UCSD-AML1 (cell line): ENCODE measurements at regions not wholly inside any gene's neighbourhood (a gene's known extent, or its start where the extent isn't known, plus 50 kb on each side); places are given as distances from the start of the nearest gene placed in this dataset.
A peak's percentile ranks its signal among the peaks of the same experiment; 100 is the strongest.
"Not testable (repeated sequence)": the region's sequence is repeated elsewhere in the genome, so short reads cannot be mapped to it uniquely, and the experiment has no call there.

Source experiments
- DNase-seq: peaks from one replicate; lab custom pipeline; 2025; ENCODE audit not compliant: unreplicated experiment; lab: John Stamatoyannopoulos, UW

- no peak for DNase-seq
Observed at GRCh38 chr2:192983173-192983572, 788.4 kb upstream of the TMEFF2 start.

- DNase-seq: no peak
Observed at GRCh38 chr2:192978395-192978794, 783.7 kb upstream of the TMEFF2 start.

GRCh38 chr2:192971981-192972380 lies 777.2 kb upstream of the TMEFF2 start:
- DNase-seq: no peak

GRCh38 chr2:192969055-192969454 lies 774.3 kb upstream of the TMEFF2 start:
- no peak for DNase-seq

GRCh38 chr2:192960945-192961344 lies 766.2 kb upstream of the TMEFF2 start:
- no peak for DNase-seq

GRCh38 chr2:192958615-192959014 lies 763.9 kb upstream of the TMEFF2 start:
- not testable (repeated sequence) for DNase-seq

GRCh38 chr2:192957425-192957824 lies 762.7 kb upstream of the TMEFF2 start:
- DNase-seq: no peak

GRCh38 chr2:192953116-192953515 lies 758.4 kb upstream of the TMEFF2 start:
- DNase-seq: no peak

GRCh38 chr2:192952245-192952644 lies 757.5 kb upstream of the TMEFF2 start:
- DNase-seq: no peak

- DNase-seq: no peak
Observed at GRCh38 chr2:192948316-192948715, 753.6 kb upstream of the TMEFF2 start.

GRCh38 chr2:192947352-192947751 lies 752.6 kb upstream of the TMEFF2 start:
- DNase-seq: no peak

- no peak for DNase-seq
Observed at GRCh38 chr2:192940767-192941166, 746.0 kb upstream of the TMEFF2 start.

- DNase-seq: no peak
Observed at GRCh38 chr2:192932376-192932775, 737.6 kb upstream of the TMEFF2 start.

- DNase-seq: not testable (repeated sequence)
Observed at GRCh38 chr2:192921631-192922030, 726.9 kb upstream of the TMEFF2 start.

- DNase-seq: no peak
Observed at GRCh38 chr2:192901446-192901845, 706.7 kb upstream of the TMEFF2 start.

GRCh38 chr2:192899466-192899865 lies 704.7 kb upstream of the TMEFF2 start:
- no peak for DNase-seq

GRCh38 chr2:192893976-192894375 lies 699.2 kb upstream of the TMEFF2 start:
- not testable (repeated sequence) for DNase-seq

- no peak for DNase-seq
Observed at GRCh38 chr2:192888109-192888508, 693.4 kb upstream of the TMEFF2 start.

- DNase-seq: no peak
Observed at GRCh38 chr2:192887337-192887736, 692.6 kb upstream of the TMEFF2 start.

- no peak for DNase-seq
Observed at GRCh38 chr2:192886636-192887035, 691.9 kb upstream of the TMEFF2 start.

- DNase-seq: peak; percentile 0
Observed at GRCh38 chr2:192885569-192886160, 690.9 kb upstream of the TMEFF2 start.

GRCh38 chr2:192877159-192877558 lies 682.4 kb upstream of the TMEFF2 start:
- DNase-seq: no peak

GRCh38 chr2:192876698-192877097 lies 682.0 kb upstream of the TMEFF2 start:
- DNase-seq: no peak
